NCI-H2081 treated with DMSO at 0.1 percent for 48 hours (cell line): ENCODE measurements at regions not wholly inside any gene's neighbourhood (a gene's known extent, or its start where the extent isn't known, plus 50 kb on each side); places are given as distances from the start of the nearest gene placed in this dataset.

Source experiments
- DNase-seq: peaks from one replicate; lab custom pipeline; 2025; lab: John Stamatoyannopoulos, UW

GRCh38 chr2:198807131-198807530 lies 650.6 kb downstream of the SATB2 start:
- DNase-seq, result no peak

GRCh38 chr2:198795419-198795818 lies 662.3 kb downstream of the SATB2 start:
- DNase-seq, result no peak

DNA sequence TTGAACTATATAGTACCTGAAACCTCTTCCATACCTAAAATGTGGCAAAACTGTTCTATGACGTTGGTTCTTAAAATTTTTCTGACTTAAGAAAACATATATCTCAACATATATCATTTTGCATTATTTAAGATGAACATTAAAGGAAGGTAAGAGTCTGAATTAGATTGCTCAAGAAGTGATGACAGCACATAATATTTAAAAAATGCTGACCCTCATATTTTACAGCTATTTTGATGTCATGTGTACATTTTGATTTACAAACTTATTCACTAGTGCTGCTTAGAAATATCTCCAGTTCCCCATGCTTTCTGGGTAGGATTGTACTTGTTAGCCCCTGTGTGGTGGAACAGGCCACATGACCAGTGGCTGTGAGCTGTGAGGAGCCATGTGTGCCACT lies 666.1 kb downstream of the SATB2 start:
- DNase-seq, result no peak

DNA sequence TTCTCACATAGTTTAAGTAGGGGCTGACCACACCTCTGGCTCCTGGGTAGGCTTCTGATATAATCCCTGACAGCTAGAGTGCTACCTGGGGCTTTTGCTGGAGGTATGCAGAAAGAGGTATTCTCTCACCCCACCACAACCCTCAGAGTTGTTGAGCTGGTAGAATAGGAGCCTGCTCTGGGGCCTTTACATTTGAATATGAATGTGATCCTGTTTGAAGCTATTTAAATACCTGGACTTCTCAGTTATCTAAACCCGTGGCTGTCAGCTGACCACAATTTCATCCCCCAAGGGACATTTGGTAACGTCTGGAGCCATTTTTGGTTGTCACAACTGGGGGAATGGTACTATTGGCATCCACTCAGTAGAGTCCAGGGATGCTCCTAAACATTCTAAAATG lies 669.1 kb downstream of the SATB2 start:
- DNase-seq, result no peak

- DNase-seq, result no peak
Observed at GRCh38 chr2:198782734-198783133, 675.0 kb downstream of the SATB2 start.

GRCh38 chr2:198776616-198777406 lies 680.9 kb downstream of the SATB2 start:
- DNase-seq, result no peak

DNA sequence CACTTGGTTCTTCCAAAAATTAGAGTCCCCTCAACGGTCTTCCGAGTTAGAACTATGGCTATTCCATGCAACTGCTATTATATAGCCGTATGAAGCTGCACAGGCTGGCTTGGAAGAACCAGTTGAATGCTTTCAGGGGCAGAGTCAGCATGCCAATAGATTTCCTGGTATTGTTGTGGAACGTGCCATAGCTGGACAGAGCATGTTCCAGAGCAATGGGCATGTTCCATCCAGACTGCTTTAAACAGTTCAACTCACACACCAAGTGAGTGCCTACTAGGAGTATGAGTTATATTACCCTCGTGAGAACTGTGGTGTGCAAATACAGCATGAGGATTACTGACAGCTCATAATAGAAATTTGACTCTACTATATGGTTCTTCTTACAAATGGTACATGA lies 682.0 kb downstream of the SATB2 start:
- DNase-seq, result no peak

DNA sequence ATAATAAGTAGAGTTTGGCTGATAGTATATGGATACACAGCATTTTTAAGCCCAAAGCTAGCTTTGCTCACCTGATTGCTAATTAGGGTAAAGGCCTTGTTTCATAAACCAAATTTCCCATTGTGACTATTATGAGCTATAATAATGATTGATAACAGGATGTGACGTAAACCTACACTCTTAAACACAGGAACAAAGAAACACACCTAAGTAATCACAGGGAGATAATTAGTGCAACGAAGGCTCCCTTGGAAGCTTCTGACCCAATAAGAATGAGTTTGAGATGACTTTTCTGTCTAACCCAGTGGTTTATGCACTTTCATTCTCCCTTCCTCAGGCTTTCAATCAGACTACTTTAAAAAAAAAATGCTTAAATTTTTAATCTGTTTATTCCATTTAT lies 683.2 kb downstream of the SATB2 start:
- DNase-seq, result peak; percentile 20

DNA sequence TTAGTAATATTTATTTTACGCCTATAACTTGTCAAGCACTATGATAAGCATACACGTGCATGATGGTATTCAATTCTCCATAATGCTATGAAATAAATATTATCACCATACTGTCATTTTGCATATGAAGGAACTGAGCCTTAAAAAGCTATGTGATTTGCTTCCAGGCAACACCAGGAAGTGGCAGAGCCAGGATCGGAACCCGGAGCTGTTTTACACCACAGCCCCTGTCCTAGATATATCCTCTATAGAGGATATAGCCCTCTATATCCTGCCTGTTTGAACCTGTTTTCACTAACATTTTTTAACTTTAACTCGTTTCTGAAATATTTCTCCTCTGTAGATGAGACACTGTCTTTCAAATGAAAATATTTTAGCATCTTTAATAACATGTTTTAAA lies 690.0 kb downstream of the SATB2 start:
- DNase-seq, result no peak

DNA sequence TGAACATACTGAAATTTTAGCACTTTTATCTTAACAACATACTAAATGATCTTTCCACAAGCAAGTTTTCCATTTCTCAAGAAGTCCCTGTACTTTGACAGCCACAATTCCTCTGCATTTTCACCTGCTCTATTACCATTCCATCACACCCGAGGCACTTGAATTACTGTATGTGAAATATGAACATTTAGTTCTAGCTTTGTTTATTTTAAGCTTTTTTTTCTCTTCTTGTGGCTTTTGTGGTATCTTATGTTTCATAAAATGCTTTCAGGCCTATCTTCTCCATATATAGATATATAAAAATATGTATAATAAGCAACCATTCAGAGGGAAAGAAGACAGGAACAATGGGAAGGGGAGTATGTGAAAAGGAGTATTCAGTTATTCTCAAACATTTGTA lies 693.9 kb downstream of the SATB2 start:
- no peak for DNase-seq

DNA sequence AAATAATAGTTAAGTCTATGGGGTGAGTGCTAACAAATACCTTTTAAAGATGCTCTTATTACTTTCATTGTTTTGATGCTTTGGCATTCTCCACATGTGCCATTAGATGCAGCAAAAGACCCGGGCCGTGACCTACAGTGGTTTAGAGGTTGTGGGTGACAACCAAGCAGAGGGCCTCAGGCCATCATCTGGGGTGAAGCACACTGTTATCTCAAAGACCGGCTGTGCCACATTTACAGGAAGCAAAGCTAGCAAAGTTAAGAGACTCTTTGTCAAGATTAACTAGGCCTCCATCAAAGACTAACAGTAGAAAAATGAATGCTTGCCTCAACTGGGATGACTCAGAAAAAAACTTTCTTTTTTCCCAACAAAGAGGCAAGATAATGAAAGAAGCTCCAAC lies 695.3 kb downstream of the SATB2 start:
- DNase-seq, result no peak

GRCh38 chr2:198757069-198757468 lies 700.7 kb downstream of the SATB2 start:
- DNase-seq, result no peak

- DNase-seq, result no peak
Observed at GRCh38 chr2:198756166-198756565, 701.6 kb downstream of the SATB2 start.

GRCh38 chr2:198753101-198753500 lies 704.6 kb downstream of the SATB2 start:
- no peak for DNase-seq

DNA sequence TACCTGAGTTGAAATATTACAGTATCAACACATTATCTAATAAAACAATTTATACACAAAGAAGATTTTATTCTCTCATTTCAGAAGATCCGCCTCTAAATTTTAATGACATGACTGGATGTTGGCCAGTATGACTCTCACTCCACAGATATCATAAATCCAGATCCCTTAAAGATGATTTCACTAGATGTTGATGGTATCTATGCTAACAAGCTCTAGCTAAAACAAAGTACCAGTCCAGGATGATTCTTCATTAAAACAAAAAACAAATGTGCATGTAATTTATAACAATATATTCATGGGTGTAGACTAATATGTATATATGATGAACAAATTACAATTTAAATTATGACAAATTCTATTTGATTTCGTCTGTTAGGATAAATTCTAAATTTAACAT lies 708.4 kb downstream of the SATB2 start:
- no peak for DNase-seq

DNA sequence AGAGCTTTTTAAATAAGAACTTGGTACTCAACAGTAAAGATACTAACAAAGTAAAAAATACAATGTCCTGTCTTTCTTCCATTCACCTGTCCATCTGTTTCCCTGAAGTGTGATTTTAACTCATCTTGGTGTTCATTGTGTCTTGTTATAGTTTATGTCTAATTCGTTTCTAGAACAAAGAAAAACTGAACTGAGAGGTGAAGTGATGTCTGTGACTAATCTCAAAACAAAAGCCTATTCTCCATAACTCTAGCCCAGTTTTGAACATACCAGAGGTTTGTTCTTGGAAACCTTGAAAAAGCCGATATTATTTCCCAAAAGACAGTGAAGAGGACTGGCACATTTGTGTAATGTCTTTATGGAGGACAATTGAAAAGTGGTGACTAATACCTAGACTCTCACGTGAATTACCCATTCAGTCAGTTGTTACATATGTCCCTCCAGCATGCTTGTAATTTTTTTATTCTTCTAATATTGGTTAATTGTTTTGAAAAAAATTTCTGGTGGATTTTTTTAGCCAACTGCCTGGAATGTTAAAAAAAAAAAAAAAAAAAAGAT lies 725.8 kb downstream of the SATB2 start:
- DNase-seq, result no peak

DNA sequence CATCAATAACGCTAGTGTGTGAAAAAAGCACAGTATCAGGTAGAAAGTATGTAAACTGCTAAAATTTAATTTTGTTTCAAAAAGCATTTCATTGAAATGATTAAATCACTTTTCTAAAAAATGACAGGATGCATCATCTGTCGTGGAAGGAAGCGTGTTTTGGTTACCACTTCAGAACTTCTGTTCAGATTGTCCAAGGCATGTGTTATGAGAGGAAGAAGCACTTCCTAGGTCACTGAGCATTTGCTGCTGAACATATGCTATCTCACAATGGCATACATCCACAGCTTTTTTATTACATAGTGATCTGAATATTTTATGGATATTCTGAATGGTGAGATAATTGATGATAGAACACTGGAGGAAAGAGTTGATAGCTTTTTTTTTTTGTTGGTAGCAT lies 737.5 kb downstream of the SATB2 start:
- no peak for DNase-seq

DNA sequence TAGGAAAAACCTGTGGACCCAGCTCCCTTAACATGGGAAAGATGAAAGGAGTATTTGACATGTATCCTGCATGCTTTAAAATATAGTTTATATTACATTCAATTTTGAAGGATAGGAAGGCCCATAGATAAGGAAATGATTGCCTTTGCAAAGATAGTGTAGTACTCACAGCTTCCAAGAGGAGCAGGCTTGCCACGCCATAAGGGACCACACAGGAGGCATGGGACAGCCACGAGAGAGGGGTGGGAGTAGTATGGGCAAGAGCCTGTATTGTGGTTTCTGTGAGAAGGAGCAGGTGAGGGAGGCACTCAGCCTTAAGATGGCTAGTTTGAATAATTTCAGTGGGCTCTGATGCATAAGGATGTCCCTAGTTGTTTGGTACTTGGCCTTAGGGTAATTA lies 740.3 kb downstream of the SATB2 start:
- no peak for DNase-seq

GRCh38 chr2:198715302-198715835 lies 742.4 kb downstream of the SATB2 start:
- no peak for DNase-seq

- no peak for DNase-seq
Observed at GRCh38 chr2:198712485-198712884, 745.3 kb downstream of the SATB2 start.

GRCh38 chr2:198711484-198711883 lies 746.3 kb downstream of the SATB2 start:
- no peak for DNase-seq

GRCh38 chr2:198710562-198710961 lies 747.2 kb downstream of the SATB2 start:
- DNase-seq, result no peak

DNA sequence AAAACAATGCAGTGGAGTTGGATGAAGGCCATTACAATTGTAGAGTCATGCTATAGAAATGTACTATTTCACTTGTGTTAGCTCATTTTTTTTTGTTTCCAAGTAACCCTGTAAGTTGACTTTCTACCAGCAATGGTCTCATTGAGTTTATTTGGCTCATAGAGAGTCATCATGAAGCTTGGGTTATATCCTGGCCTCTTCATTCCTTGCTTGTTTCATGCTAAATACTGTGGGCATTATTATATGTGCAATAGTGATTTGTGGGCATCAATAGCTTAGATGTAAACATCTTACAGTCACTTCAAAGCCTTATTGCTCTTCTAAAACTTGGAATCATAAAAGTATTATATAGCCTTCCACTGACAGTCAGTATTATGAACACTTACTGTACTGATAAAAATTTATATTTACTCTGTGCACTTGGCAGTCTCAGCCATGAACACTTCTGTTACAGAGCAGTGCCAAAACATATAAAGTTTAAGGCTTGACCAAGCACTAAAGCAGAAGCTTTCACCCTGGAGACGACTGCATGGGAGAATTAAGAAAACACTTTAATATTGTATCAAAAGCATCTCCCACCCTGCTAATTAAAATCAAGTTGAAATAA lies 751.2 kb downstream of the SATB2 start:
- no peak for DNase-seq
